ENCODE measurements at regions not wholly inside any gene's neighbourhood (a gene's known extent, or its start where the extent isn't known, plus 50 kb on each side); places are given as distances from the start of the nearest gene placed in this dataset.
"Not testable (repeated sequence)": the region's sequence is repeated elsewhere in the genome, so short reads cannot be mapped to it uniquely, and the experiment has no call there.

GRCh38 chr10:83682414-83682813, 456.9 kb upstream of the GHITM start:
- no peak for DNase-seq

- no peak for DNase-seq
These were observed 453.9 kb upstream of the GHITM start for GRCh38 chr10:83685458-83685857.

GRCh38 chr10:83691791-83692596, 447.3 kb upstream of the GHITM start:
- DNase-seq = no peak

GRCh38 chr10:83698899-83699298, 440.4 kb upstream of the GHITM start:
- no peak for DNase-seq

GRCh38 chr10:83701799-83702198, 437.5 kb upstream of the GHITM start:
- DNase-seq = no peak

GRCh38 chr10:83702731-83703130, 436.6 kb upstream of the GHITM start:
- DNase-seq = no peak

- DNase-seq = no peak
These were observed 433.2 kb upstream of the GHITM start for GRCh38 chr10:83706120-83706519.

- no peak for DNase-seq
These were observed 432.2 kb upstream of the GHITM start for GRCh38 chr10:83706952-83707582.

- DNase-seq = no peak
These were observed 425.9 kb upstream of the GHITM start for GRCh38 chr10:83713423-83713822.

- DNase-seq = no peak
These were observed 416.2 kb upstream of the GHITM start for GRCh38 chr10:83723080-83723479.

- DNase-seq = no peak
These were observed 414.7 kb upstream of the GHITM start for GRCh38 chr10:83724471-83725241.

- no peak for DNase-seq
These were observed 413.7 kb upstream of the GHITM start for GRCh38 chr10:83725567-83725966.

- no peak for DNase-seq
These were observed 405.0 kb upstream of the GHITM start for GRCh38 chr10:83734278-83734677.

- DNase-seq = no peak
These were observed 403.3 kb upstream of the GHITM start for GRCh38 chr10:83736008-83736407.

GRCh38 chr10:83750604-83751003, 388.7 kb upstream of the GHITM start:
- no peak for DNase-seq

- no peak for DNase-seq
These were observed 385.8 kb upstream of the GHITM start for GRCh38 chr10:83753490-83753889.

GRCh38 chr10:83754857-83755256, 384.5 kb upstream of the GHITM start:
- DNase-seq = no peak

- DNase-seq = no peak
These were observed 379.2 kb upstream of the GHITM start for GRCh38 chr10:83760142-83760541.

GRCh38 chr10:83764666-83765065, 374.6 kb upstream of the GHITM start:
- DNase-seq = no peak

GRCh38 chr10:83765731-83766130, 373.6 kb upstream of the GHITM start:
- no peak for DNase-seq

GRCh38 chr10:83769281-83769820, 370.0 kb upstream of the GHITM start:
- DNase-seq = no peak

GRCh38 chr10:83786701-83787100, 352.6 kb upstream of the GHITM start:
- not testable (repeated sequence) for DNase-seq

- DNase-seq = no peak
These were observed 337.3 kb upstream of the GHITM start for GRCh38 chr10:83801983-83802382.

- no peak for DNase-seq
These were observed 332.6 kb upstream of the GHITM start for GRCh38 chr10:83806717-83807116.
